ENCODE measurements at regions not wholly inside any gene's neighbourhood (a gene's known extent, or its start where the extent isn't known, plus 50 kb on each side); places are given as distances from the start of the nearest gene placed in this dataset.

DNA sequence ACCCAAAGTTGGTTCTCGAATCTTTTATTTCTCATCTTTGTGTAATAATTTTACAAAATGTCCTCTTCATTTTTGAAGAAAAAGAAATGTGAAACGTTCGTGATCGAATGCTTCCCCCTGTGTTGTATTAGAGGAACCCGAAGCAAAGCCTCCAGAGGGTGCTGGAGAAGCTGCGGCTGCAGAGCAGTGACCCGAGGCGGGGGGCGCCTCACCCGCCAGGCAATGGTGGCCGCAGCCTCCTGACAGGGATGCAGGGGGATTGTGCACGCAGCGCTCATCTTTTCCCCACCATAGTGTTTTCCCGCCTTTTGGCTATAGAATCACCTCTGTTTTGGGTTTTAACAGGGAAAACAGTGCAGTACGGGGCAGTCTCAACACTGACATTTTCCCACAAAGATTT is 307.5 kb upstream of the ANKRD30A start:
- no peak overlapping the region for H3K27ac ChIP-seq (ENCODE audit: low read depth in 1 of 2, low read length in 2 of 2)
- H3K27me3 ChIP-seq (ENCODE audit: control insufficient read depth in 2 of 2, insufficient read depth in 2 of 2, low read length in 2 of 2) = no peaks in the 10 kb centered on the region
- intact Hi-C loops (cut with micrococcal nuclease) = no loop called here
- no peaks in the 10 kb centered on the region for H3K36me3 Mint-ChIP-seq
- no peaks in the 10 kb centered on the region for H3K27me3 Mint-ChIP-seq (ENCODE audit: low read depth in 3 of 3)
- TF ChIP-seq CTCF (IDR thresholded peaks at IDR 0.05) = no peak
- no peak overlapping the region for H3K4me3 Mint-ChIP-seq
- 90% methylated on average over 6 of the region's 15 CpGs for WGBS (ENCODE audit: insufficient coverage)
- no peak overlapping the region for H3K4me3 ChIP-seq (replicated peaks in 1 of 3; ENCODE audit: low read depth in 2 of 3, low read length in 3 of 3)
- no peak overlapping the region for H3K4me2 ChIP-seq (replicated peaks; ENCODE audit: extremely low read depth, low read length, poor library complexity, severe bottlenecking)
- H3K79me2 ChIP-seq (ENCODE audit: insufficient read depth, low read length) = no peaks in the 10 kb centered on the region
- H3K9ac ChIP-seq (ENCODE audit: insufficient read depth, low read length, poor library complexity, severe bottlenecking) = no peak overlapping the region
- H3K4me1 ChIP-seq (ENCODE audit: control insufficient read depth in 1 of 2, insufficient read depth in 2 of 2, low read length in 2 of 2) = no peaks in the 10 kb centered on the region
- H3K9me3 ChIP-seq (replicated peaks in 1 of 2; ENCODE audit: control insufficient read depth in 1 of 2, insufficient read depth in 1 of 2, low read length in 2 of 2) = peaks cover 5 to 15% of the 10 kb centered on the region in 2 donors
- H3K9me3 Mint-ChIP-seq = peaks cover 4 to 16% (median 10%) of the 10 kb centered on the region in 7 donors
- no peak overlapping the region for H3K27ac Mint-ChIP-seq
- H3K36me3 ChIP-seq (replicated peaks in 1 of 2; ENCODE audit: control insufficient read depth in 1 of 2, insufficient read depth in 2 of 2, low read length in 2 of 2) = no peaks in the 10 kb centered on the region
- H4K20me1 ChIP-seq (ENCODE audit: insufficient read depth, low read length) = no peaks in the 10 kb centered on the region
- H2AFZ ChIP-seq (ENCODE audit: insufficient read depth, low read depth, low read length, poor library complexity, severe bottlenecking) = no peak overlapping the region
- no peaks in the 10 kb centered on the region for H3K4me1 Mint-ChIP-seq
- DNase-seq = no peak

DNA sequence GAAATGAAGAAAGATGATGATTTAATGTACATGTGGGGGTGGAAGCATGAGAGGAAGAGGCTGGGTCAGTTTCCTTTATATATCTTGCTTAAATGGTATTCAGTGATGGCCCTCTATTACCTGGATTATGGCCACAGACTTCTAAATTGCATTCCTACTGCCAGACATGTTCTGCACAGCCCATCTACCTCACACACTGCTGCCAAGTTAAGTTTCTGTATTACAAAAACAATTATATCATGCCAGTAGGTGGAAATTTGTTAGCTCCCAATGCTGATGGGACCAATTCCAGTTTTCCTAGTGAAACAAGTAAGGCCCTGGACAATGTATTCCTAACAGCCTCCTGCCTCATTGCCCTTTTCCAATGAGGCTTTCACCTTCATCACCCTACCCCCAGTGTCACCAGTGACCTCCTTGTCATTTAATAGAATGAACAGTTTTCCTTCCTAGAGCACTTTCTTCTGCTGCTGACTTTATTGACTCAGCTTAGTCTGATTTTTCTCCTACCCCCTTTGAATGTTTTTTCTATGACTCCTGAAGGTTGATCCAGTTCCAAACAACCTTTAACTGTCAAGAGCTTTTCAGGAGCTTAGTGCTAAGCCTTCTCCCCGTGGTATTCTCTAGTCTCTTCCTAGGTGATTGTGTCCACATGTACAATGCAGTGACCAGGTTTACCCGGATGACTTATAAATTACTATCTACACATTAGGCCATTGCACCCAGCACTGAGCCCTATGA is 316.6 kb upstream of the ANKRD30A start:
- H3K36me3 ChIP-seq (replicated peaks in 1 of 2; ENCODE audit: control insufficient read depth in 1 of 2, insufficient read depth in 2 of 2, low read length in 2 of 2) = no peaks in the 10 kb centered on the region
- no peak for TF ChIP-seq CTCF (IDR thresholded peaks at IDR 0.05)
- no peaks in the 10 kb centered on the region for H4K20me1 ChIP-seq (ENCODE audit: insufficient read depth, low read length)
- no peaks in the 10 kb centered on the region for H3K27me3 ChIP-seq (ENCODE audit: control insufficient read depth in 2 of 2, insufficient read depth in 2 of 2, low read length in 2 of 2)
- H3K4me1 ChIP-seq (ENCODE audit: control insufficient read depth in 1 of 2, insufficient read depth in 2 of 2, low read length in 2 of 2) = no peaks in the 10 kb centered on the region
- H3K9me3 Mint-ChIP-seq = peaks cover 0 to 14% (median 5%) of the 10 kb centered on the region in 7 donors
- H3K27me3 Mint-ChIP-seq (ENCODE audit: low read depth in 3 of 3) = peaks cover 0 to 2% (median 0%) of the 10 kb centered on the region in 3 donors
- no peak overlapping the region for H3K27ac Mint-ChIP-seq
- no peak overlapping the region for H3K27ac ChIP-seq (ENCODE audit: low read depth in 1 of 2, low read length in 2 of 2)
- H3K79me2 ChIP-seq (ENCODE audit: insufficient read depth, low read length) = no peaks in the 10 kb centered on the region
- no peaks in the 10 kb centered on the region for H3K4me1 Mint-ChIP-seq
- no peaks in the 10 kb centered on the region for H3K36me3 Mint-ChIP-seq
- H3K4me2 ChIP-seq (replicated peaks; ENCODE audit: extremely low read depth, low read length, poor library complexity, severe bottlenecking) = no peak overlapping the region
- no peak for DNase-seq
- H3K4me3 ChIP-seq (replicated peaks in 1 of 3; ENCODE audit: low read depth in 2 of 3, low read length in 3 of 3) = no peak overlapping the region
- no peak overlapping the region for H2AFZ ChIP-seq (ENCODE audit: insufficient read depth, low read depth, low read length, poor library complexity, severe bottlenecking)
- H3K9ac ChIP-seq (ENCODE audit: insufficient read depth, low read length, poor library complexity, severe bottlenecking) = no peak overlapping the region
- H3K4me3 Mint-ChIP-seq = no peak overlapping the region
- WGBS (ENCODE audit: insufficient coverage) = 69% methylated on average over 2 of the region's 2 CpGs
- H3K9me3 ChIP-seq (replicated peaks in 1 of 2; ENCODE audit: control insufficient read depth in 1 of 2, insufficient read depth in 1 of 2, low read length in 2 of 2) = no peaks in the 10 kb centered on the region
- intact Hi-C loops (cut with micrococcal nuclease) = no loop called here
